GM12891 (cell line): ENCODE measurements at regions not wholly inside any gene's neighbourhood (a gene's known extent, or its start where the extent isn't known, plus 50 kb on each side); places are given as distances from the start of the nearest gene placed in this dataset.

Experiments
- DNase-seq: peaks from one replicate; pipeline ENCODE4 v3.0.0; 2011; ENCODE audit warnings: low spot score; ENCODE audit not compliant: insufficient read length
- FAIRE-seq: peaks from 2 replicates; lab custom pipeline; 2011; peaks lifted over from hg19 to GRCh38; lab: Jason Lieb, UNC
- PAX5 ChIP-seq: IDR thresholded peaks from 2 replicates; pipeline ENCODE4 v1.6.1; 2011; ENCODE audit warnings: low read length, moderate library complexity, mild to moderate bottlenecking; ENCODE audit not compliant: insufficient read depth, severe bottlenecking
- POLR2A ChIP-seq: IDR thresholded peaks from 2 replicates; pipeline ENCODE4 v1.6.1; 2011; ENCODE audit warnings: low read depth, low read length, control low read depth
- POLR2AphosphoS5 ChIP-seq: IDR thresholded peaks from 2 replicates; pipeline ENCODE4 v1.6.1; 2011; ENCODE audit warnings: low read depth, low read length, control low read depth
- POU2F2 ChIP-seq: IDR thresholded peaks from 2 replicates; pipeline ENCODE4 v1.6.1; 2011; ENCODE audit warnings: low read depth, mild to moderate bottlenecking, control low read depth, low read length, moderate library complexity
- SPI1 ChIP-seq: IDR thresholded peaks from 2 replicates; pipeline ENCODE4 v1.6.1; 2011; ENCODE audit warnings: low read depth, low read length, control low read depth
- TAF1 ChIP-seq: IDR thresholded peaks from 2 replicates; pipeline ENCODE4 v1.6.1; 2011; ENCODE audit warnings: low read depth, low read length, control low read depth

- no peak for FAIRE-seq
- TF ChIP-seq POLR2A (no peak), POLR2AphosphoS5 (no peak), SPI1 (no peak), TAF1 (no peak), POU2F2 (no peak), PAX5 (no peak)
- no peak for DNase-seq
Measured at GRCh38 chr5:61609840-61610677, 278.0 kb downstream of the ZSWIM6 start.

DNA sequence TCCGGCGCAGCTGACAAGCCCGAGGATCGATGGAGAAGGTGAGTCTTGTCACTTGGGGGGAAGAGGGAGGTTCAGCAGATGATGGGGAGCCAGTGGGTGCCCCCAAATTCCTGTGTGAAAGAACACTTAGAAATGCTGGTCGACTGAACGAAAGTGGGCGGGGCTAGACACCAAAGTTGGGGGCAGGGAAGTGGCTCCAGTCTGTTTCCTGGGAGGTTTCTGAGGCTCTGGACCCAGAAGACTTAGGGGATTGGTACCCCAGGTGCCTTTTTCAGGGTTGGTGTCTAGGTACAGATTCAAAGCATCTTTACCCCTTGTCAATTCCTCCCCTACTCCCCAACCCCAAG lies 278.6 kb downstream of the ZSWIM6 start:
- FAIRE-seq (no peak), DNase-seq (no peak)
- TF ChIP-seq POLR2AphosphoS5, result no peak
- TF ChIP-seq TAF1, result no peak
- TF ChIP-seq POLR2A, result no peak
- no peak for TF ChIP-seq POU2F2
- no peak for TF ChIP-seq SPI1
- no peak for TF ChIP-seq PAX5

DNA sequence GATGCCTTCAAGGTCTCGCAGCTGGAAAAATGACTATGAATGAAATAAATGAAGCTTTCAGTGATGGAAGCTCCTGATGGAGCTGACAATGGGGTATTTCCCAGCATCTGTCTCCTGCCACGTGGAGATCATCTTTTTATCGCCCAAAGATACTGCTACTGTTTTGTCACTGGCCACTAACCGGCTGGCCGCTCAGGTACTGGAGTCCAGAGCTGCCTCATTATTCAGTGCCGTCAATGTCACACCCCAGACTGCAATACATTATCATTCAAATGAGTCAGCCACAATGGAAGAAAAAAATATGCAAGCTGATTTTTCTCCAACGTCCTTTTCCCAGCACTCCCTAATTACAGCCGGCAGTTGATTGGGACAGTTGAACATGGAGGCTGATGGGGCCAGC lies 280.4 kb downstream of the ZSWIM6 start:
- FAIRE-seq, result no peak

GRCh38 chr5:61613679-61614078 lies 281.6 kb downstream of the ZSWIM6 start:
- FAIRE-seq (no peak), DNase-seq (no peak)
- no peak for TF ChIP-seq POLR2AphosphoS5
- no peak for TF ChIP-seq POLR2A
- no peak for TF ChIP-seq PAX5
- no peak for TF ChIP-seq SPI1
- no peak for TF ChIP-seq POU2F2
- TF ChIP-seq TAF1, result no peak

More for the DNA sequence above, 280.4 kb downstream of the ZSWIM6 start:
- TF ChIP-seq POU2F2 (no peak), TAF1 (no peak), PAX5 (no peak), POLR2A (no peak), POLR2AphosphoS5 (no peak), SPI1 (no peak)
- no peak for DNase-seq

DNA sequence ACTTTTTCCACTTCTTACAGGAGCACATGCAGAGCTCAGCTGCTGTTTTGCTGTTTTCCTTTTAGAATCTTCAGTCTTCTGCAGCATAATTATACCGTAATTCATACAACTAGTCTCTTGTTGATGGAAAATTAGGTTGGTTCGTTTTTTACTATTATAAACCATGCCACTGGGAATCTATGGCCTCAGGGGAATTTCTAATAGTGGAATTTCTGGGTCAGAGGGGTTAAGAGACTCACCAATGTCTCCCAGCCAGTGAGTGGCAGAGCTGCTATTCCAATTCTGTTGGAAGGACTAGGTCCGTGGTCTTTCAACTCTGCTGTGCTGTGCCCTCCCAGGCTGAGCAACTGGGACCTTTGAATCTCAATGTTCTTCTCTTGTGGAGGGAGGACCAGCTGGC lies 282.5 kb downstream of the ZSWIM6 start:
- DNase-seq, result no peak
- TF ChIP-seq TAF1, result no peak
- TF ChIP-seq POU2F2, result no peak
- TF ChIP-seq SPI1, result no peak
- TF ChIP-seq POLR2AphosphoS5, result no peak
- TF ChIP-seq POLR2A, result no peak
- no peak for TF ChIP-seq PAX5
- FAIRE-seq, result no peak

- FAIRE-seq (no peak), DNase-seq (no peak)
- TF ChIP-seq TAF1, result no peak
- no peak for TF ChIP-seq POU2F2
- no peak for TF ChIP-seq SPI1
- no peak for TF ChIP-seq PAX5
- no peak for TF ChIP-seq POLR2A
- no peak for TF ChIP-seq POLR2AphosphoS5
Measured at GRCh38 chr5:61617039-61617438, 285.0 kb downstream of the ZSWIM6 start.

DNA sequence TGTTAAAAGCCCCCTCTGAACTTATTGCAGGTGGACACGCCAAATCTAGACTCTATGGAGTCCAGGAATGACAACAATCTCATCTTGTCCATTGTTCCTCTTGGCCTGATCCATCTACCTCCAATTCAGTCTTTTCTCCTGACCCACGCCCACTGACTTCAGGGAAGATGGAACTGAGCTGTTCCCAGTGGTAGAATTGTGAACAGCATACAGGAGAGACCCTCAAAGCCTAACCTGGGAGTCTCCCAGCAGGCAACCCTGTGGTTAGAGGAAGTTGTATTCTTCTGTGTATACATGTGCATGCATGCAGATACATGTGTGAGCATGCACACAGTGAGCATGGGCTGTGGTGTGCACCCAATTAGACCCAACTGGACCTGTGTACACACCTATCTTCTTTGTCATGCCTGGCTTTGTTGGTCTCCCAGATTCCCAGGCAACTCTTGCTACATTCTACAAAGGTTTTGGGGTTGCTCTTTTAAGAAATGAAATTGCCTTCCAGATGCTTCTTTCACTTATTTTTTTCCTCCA lies 286.0 kb downstream of the ZSWIM6 start:
- DNase-seq (no peak), FAIRE-seq (no peak)
- TF ChIP-seq POLR2AphosphoS5, result no peak
- no peak for TF ChIP-seq PAX5
- no peak for TF ChIP-seq POU2F2
- no peak for TF ChIP-seq SPI1

DNA sequence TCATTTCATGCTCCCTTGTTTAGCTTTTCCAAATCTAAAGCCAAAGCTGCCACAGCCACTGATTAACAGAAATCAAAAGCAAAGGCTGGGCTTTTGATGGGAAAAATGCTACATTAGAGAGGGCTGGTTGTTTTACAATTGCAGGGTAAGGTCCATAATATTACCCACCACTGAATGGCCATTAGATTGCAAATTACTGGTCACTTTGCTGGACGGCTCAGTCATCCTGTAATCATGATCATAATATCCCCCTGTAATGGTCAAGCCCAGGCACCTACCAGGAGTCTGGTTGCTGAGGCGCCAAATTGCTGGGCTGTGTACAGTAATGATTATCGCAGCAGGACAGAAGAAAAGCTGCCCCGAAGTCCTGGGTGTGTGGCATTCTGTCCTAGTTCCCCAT lies 286.5 kb downstream of the ZSWIM6 start:
- DNase-seq (no peak), FAIRE-seq (no peak)
- TF ChIP-seq PAX5 (no peak), POLR2AphosphoS5 (no peak), POU2F2 (no peak), POLR2A (no peak), SPI1 (no peak), TAF1 (no peak)

- TF ChIP-seq POU2F2 (no peak), POLR2A (no peak), TAF1 (no peak), SPI1 (no peak), PAX5 (no peak), POLR2AphosphoS5 (no peak)
- FAIRE-seq (no peak), DNase-seq (no peak)
Measured at GRCh38 chr5:61619289-61619688, 287.2 kb downstream of the ZSWIM6 start.

- DNase-seq (no peak), FAIRE-seq (no peak)
- TF ChIP-seq TAF1, result no peak
- no peak for TF ChIP-seq SPI1
- TF ChIP-seq POLR2AphosphoS5, result no peak
- TF ChIP-seq PAX5, result no peak
- TF ChIP-seq POLR2A, result no peak
- no peak for TF ChIP-seq POU2F2
Measured at GRCh38 chr5:61619777-61620518, 287.9 kb downstream of the ZSWIM6 start.
